GM06990 (cell line): ENCODE measurements at regions not wholly inside any gene's neighbourhood (a gene's known extent, or its start where the extent isn't known, plus 50 kb on each side); places are given as distances from the start of the nearest gene placed in this dataset.
"Not testable (repeated sequence)": the region's sequence is repeated elsewhere in the genome, so short reads cannot be mapped to it uniquely, and the experiment has no call there.

Source experiments
- DNase-seq: peaks from one replicate; pipeline ENCODE4 v3.0.0-alpha.2; 2011; ENCODE audit not compliant: insufficient read length; ENCODE audit errors: extremely low read depth
- H3K27me3 ChIP-seq: replicated peaks from 2 replicates; pipeline ENCODE4 v1.6.0; 2011; ENCODE audit warnings: low read length; ENCODE audit not compliant: control insufficient read depth, insufficient read depth
- H3K36me3 ChIP-seq: 2 replicates; pipeline ENCODE4 v1.5.1; 2011; ENCODE audit warnings: low read length; ENCODE audit not compliant: control insufficient read depth, insufficient read depth
- H3K4me3 ChIP-seq: replicated peaks from 2 replicates; pipeline ENCODE4 v1.5.1; 2011; ENCODE audit warnings: low read depth, mild to moderate bottlenecking, control low read depth, low read length
- TF ChIP-seq, protein P1 (sequence below): IDR thresholded peaks from 2 replicates; pipeline ENCODE4 v1.5.1; 2011; ENCODE audit warnings: low read length, control low read depth, mild to moderate bottlenecking, inconsistent platforms; ENCODE audit not compliant: insufficient read depth, poor library complexity, severe bottlenecking

DNA sequence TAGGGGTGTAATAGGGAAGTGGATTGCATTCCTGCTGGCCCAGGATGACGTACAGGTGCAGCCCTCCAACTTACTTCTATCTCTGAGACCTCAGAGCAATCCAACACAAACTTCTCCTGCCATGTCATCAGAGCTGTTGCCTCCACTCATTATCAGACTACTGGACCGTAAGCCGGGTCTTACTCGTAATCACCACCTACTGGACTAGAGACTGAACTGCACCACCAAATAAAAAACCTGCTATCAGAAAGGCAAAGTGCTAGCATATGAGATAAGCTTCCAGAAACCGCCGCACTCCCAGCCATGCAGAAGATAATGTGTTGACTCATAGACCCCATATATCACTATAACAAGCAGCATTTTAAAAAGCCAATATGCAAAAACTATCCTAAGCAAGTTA lies 102.0 kb downstream of the SLITRK1 start:
- H3K27me3 ChIP-seq: no peaks in the 10 kb centered on the region
- DNase-seq: no peak
- no peak overlapping the region for H3K4me3 ChIP-seq
- H3K36me3 ChIP-seq: no peaks in the 10 kb centered on the region
- TF ChIP-seq, protein P1, sequence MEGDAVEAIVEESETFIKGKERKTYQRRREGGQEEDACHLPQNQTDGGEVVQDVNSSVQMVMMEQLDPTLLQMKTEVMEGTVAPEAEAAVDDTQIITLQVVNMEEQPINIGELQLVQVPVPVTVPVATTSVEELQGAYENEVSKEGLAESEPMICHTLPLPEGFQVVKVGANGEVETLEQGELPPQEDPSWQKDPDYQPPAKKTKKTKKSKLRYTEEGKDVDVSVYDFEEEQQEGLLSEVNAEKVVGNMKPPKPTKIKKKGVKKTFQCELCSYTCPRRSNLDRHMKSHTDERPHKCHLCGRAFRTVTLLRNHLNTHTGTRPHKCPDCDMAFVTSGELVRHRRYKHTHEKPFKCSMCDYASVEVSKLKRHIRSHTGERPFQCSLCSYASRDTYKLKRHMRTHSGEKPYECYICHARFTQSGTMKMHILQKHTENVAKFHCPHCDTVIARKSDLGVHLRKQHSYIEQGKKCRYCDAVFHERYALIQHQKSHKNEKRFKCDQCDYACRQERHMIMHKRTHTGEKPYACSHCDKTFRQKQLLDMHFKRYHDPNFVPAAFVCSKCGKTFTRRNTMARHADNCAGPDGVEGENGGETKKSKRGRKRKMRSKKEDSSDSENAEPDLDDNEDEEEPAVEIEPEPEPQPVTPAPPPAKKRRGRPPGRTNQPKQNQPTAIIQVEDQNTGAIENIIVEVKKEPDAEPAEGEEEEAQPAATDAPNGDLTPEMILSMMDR: peak; percentile 27

GRCh38 chr13:83773961-83774360 lies 108.3 kb downstream of the SLITRK1 start:
- no peak for DNase-seq
- H3K4me3 ChIP-seq: no peak overlapping the region
- H3K36me3 ChIP-seq: no peaks in the 10 kb centered on the region
- no peaks in the 10 kb centered on the region for H3K27me3 ChIP-seq
- TF ChIP-seq, protein P1: no peak

- no peak for DNase-seq
- TF ChIP-seq, protein P1: no peak
Observed at GRCh38 chr13:83765796-83766195, 116.5 kb downstream of the SLITRK1 start.

DNA sequence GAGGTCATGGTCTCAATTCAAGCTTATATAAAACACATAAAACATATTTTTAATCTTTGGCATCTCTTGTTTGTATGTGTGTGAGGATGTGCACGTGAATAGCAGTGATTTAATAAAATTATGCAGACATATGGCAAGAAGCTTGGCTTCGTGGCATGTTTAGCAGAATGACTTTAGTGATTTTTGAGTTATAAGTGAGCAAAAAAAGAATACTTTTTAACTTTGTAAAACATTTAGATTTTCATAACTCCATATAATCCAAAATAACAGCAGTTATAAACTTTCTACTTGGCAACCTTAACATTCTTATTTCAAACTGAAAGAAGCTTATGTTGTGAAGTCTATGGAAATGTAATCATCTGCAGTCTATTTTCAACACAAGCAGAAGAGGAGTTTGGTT lies 120.6 kb downstream of the SLITRK1 start:
- TF ChIP-seq, protein P1: no peak
- Histone ChIP-seq H3K36me3 (no peaks in the 10 kb centered on the region), H3K4me3 (no peak overlapping the region), H3K27me3 (no peaks in the 10 kb centered on the region)
- DNase-seq: no peak

More at GRCh38 chr13:83765796-83766195, 116.5 kb downstream of the SLITRK1 start:
- no peak overlapping the region for H3K4me3 ChIP-seq
- no peaks in the 10 kb centered on the region for H3K36me3 ChIP-seq
- H3K27me3 ChIP-seq: no peaks in the 10 kb centered on the region

GRCh38 chr13:83755210-83755609 lies 127.1 kb downstream of the SLITRK1 start:
- H3K4me3 ChIP-seq: not testable (repeated sequence)

GRCh38 chr13:83753912-83754624 lies 128.2 kb downstream of the SLITRK1 start:
- Histone ChIP-seq H3K4me3 (no peak overlapping the region), H3K36me3 (no peaks in the 10 kb centered on the region), H3K27me3 (no peaks in the 10 kb centered on the region)
- TF ChIP-seq, protein P1: no peak
- DNase-seq: no peak

More at GRCh38 chr13:83755210-83755609, 127.1 kb downstream of the SLITRK1 start:
- not testable (repeated sequence) for H3K36me3 ChIP-seq, DNase-seq, H3K27me3 ChIP-seq
